NB4 (cell line): ENCODE measurements at regions not wholly inside any gene's neighbourhood (a gene's known extent, or its start where the extent isn't known, plus 50 kb on each side); places are given as distances from the start of the nearest gene placed in this dataset.

Experiments used
- POLR2A ChIP-seq: IDR thresholded peaks from 2 replicates; pipeline ENCODE4 v1.6.1; 2011; ENCODE audit warnings: mild to moderate bottlenecking; ENCODE audit not compliant: insufficient read length; ENCODE audit errors: extremely low read depth
- TF ChIP-seq, protein P1 (sequence below): IDR thresholded peaks from one replicate; pipeline ENCODE4 v1.5.1; 2012; ENCODE audit warnings: low read depth, low read length
- TF ChIP-seq, protein P2 (sequence below): IDR thresholded peaks from 2 replicates; pipeline ENCODE4 v1.6.1; 2011; ENCODE audit warnings: low read depth, low read length

DNA sequence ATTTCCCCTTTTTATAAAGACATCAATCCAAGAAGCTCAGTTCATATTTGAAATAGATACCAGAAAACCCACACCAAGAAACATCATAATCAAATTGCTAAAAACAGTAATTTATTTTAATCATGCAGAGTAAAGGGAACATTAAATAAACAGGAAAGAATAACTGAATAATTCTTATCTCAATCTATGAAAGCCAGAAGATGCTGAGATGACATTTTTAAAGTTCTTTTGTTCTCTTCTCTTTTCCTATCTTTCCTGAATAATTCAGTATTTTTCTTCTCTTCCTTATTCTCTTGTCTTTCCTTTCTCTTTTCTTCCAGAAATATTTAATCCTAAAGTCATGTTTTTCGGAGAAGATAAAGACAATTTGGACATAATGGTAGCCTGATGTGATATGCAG is 259.0 kb upstream of the OPRM1 start:
- TF ChIP-seq, protein P1, sequence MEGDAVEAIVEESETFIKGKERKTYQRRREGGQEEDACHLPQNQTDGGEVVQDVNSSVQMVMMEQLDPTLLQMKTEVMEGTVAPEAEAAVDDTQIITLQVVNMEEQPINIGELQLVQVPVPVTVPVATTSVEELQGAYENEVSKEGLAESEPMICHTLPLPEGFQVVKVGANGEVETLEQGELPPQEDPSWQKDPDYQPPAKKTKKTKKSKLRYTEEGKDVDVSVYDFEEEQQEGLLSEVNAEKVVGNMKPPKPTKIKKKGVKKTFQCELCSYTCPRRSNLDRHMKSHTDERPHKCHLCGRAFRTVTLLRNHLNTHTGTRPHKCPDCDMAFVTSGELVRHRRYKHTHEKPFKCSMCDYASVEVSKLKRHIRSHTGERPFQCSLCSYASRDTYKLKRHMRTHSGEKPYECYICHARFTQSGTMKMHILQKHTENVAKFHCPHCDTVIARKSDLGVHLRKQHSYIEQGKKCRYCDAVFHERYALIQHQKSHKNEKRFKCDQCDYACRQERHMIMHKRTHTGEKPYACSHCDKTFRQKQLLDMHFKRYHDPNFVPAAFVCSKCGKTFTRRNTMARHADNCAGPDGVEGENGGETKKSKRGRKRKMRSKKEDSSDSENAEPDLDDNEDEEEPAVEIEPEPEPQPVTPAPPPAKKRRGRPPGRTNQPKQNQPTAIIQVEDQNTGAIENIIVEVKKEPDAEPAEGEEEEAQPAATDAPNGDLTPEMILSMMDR: no peak
- TF ChIP-seq POLR2A: no peak
- TF ChIP-seq, protein P2, sequence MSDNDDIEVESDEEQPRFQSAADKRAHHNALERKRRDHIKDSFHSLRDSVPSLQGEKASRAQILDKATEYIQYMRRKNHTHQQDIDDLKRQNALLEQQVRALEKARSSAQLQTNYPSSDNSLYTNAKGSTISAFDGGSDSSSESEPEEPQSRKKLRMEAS: no peak
